T-helper 17 cell (primary cell): ENCODE measurements at regions not wholly inside any gene's neighbourhood (a gene's known extent, or its start where the extent isn't known, plus 50 kb on each side); places are given as distances from the start of the nearest gene placed in this dataset.

Source experiments
- ATAC-seq: fragments of 150-1000 bp; cut with Tn5 transposase; 2 replicates; pipeline ENCODE4 v1.10.0; 2021; ENCODE audit warnings: mild to moderate bottlenecking, moderate library complexity
- DNase-seq, 3 donors: peaks; one replicate each; pipeline versions ENCODE4 v3.0.0 to v3.0.0-alpha.2; 2020 to 2021
- H3K9me3 ChIP-seq: one replicate; pipeline ENCODE4 v1.7.0; 2013; ENCODE audit warnings: low read length, mild to moderate bottlenecking; ENCODE audit not compliant: control insufficient read depth, poor library complexity, severe bottlenecking
- H3K27ac Mint-ChIP-seq: one replicate; pipeline ENCODE4 v1.8.0; 2022; ENCODE audit warnings: mild to moderate bottlenecking, moderate library complexity, mixed read lengths
- H3K27me3 Mint-ChIP-seq: one replicate; pipeline ENCODE4 v1.8.0; 2022; ENCODE audit warnings: mixed read lengths
- H3K36me3 Mint-ChIP-seq: one replicate; pipeline ENCODE4 v1.8.0; 2022; ENCODE audit warnings: low read depth, mixed read lengths
- H3K4me1 Mint-ChIP-seq: one replicate; pipeline ENCODE4 v1.8.0; 2022; ENCODE audit warnings: mild to moderate bottlenecking, mixed read lengths
- H3K4me3 Mint-ChIP-seq: one replicate; pipeline ENCODE4 v1.8.0; 2022; ENCODE audit warnings: mild to moderate bottlenecking, moderate library complexity, mixed read lengths

DNA sequence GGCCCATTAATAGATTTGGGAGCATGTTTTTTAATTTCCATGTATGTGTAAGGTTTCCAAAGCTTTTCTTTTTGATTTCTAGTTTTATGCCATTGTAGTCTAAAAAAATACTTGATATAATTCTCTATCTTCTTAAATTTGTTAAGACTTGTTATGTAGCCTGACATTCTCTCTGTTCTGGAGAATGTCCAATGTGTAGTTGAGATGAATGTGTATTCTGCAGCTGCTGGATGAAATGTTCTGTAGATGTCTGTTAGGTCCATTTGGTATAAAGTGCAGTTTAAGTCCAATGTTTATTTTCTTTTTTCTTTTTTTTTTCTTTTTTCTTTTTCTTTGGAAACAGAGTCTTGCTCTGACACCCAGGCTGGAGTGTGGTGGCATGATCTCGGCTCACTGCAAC is 378.5 kb upstream of the MAD2L1 start:
- Mint-ChIP-seq H3K27ac (no peak overlapping the region), H3K4me3 (no peak overlapping the region), H3K4me1 (peaks cover 3% of the 10 kb centered on the region), H3K27me3 (peaks cover 4% of the 10 kb centered on the region), H3K36me3 (no peaks in the 10 kb centered on the region)
- ATAC-seq (no peak), DNase-seq (no peak)
- no peaks in the 10 kb centered on the region for H3K9me3 ChIP-seq

DNA sequence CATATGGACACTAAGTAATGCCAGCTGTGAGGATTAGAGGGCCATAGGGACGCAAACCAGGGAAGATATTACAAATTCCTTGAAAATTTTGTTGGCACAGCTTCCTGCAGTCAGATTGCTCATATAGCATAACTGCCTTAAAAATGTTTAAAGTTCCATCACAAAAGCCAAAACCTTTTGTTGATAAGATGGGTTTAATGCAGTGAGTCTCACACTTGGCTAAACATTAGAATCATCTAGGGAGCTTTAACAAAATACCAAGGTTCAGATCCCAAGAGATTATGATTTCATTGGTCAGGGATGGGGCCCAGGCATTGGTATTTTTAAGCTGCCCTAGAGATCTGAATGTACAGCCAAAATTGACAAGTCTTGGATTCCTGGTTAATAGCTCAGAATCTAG is 376.5 kb upstream of the MAD2L1 start:
- H3K4me3 Mint-ChIP-seq = no peak overlapping the region
- no peaks in the 10 kb centered on the region for H3K36me3 Mint-ChIP-seq
- no peaks in the 10 kb centered on the region for H3K9me3 ChIP-seq
- H3K27me3 Mint-ChIP-seq = no peaks in the 10 kb centered on the region
- no peak overlapping the region for H3K27ac Mint-ChIP-seq
- no peak for DNase-seq
- ATAC-seq = no peak
- H3K4me1 Mint-ChIP-seq = peaks cover 3% of the 10 kb centered on the region

DNA sequence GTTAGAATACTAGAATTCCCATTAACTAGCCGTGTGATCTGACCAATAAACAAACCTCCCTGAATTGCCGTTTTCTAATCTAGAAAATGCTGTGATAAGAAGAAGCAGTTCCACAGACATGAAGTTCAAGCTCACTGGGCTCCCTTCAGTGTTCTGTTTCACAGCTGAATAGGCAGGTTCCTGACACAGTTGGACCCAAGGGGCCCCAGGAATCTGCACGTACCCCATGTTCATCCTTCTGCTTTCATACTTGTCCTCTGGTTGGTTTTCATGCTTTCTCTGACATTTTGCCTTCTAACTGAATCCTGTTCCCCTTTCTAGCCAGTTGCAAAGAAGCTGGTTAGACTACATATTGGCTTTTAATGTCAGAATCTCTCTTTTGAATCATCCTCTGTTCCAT is 374.1 kb upstream of the MAD2L1 start:
- no peak overlapping the region for H3K4me3 Mint-ChIP-seq
- no peaks in the 10 kb centered on the region for H3K9me3 ChIP-seq
- ATAC-seq (no peak), DNase-seq (no peak)
- no peaks in the 10 kb centered on the region for H3K36me3 Mint-ChIP-seq
- H3K27ac Mint-ChIP-seq = no peak overlapping the region
- no peaks in the 10 kb centered on the region for H3K27me3 Mint-ChIP-seq
- no peaks in the 10 kb centered on the region for H3K4me1 Mint-ChIP-seq

DNA sequence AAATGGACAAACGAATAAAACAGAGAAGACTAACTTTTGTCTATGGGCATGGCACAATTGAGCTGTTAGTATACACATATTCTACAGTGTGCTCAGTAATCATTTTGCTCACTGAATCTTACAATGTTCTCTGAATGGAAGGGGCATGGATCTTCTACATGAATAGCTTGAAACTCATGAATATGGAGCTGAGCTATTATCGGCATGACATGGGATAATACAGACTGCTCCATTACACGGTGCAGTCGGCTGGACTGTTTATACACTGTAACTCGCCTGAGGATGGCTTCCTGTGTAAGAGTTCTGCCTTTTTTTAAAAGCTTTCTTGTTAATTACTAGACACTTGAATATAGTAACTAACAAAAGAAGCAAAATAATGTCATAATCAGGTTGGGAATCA is 368.5 kb upstream of the MAD2L1 start:
- ATAC-seq (no peak), DNase-seq (no peak)
- no peak overlapping the region for H3K27ac Mint-ChIP-seq
- no peak overlapping the region for H3K4me3 Mint-ChIP-seq
- no peaks in the 10 kb centered on the region for H3K36me3 Mint-ChIP-seq
- H3K27me3 Mint-ChIP-seq = no peaks in the 10 kb centered on the region
- no peaks in the 10 kb centered on the region for H3K9me3 ChIP-seq
- H3K4me1 Mint-ChIP-seq = no peaks in the 10 kb centered on the region

DNA sequence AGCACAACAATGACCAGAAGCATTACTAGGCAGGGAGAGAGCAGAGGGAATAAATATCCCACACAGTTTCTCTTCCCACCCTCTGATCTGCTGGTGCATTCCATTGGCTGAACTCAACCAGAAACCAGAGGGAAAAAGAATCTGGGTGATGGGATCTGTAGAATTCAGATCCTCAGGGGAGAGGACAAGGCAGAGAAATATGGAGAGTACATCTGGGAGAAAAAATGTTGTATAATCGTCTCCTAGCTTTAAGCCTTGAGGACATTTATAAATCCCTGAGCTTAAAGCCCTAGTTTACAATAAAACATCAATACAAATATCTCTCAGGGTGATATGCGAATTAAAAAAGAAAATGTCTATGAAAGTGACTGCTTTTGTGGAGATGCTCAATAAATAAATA is 368.1 kb upstream of the MAD2L1 start:
- ATAC-seq = no peak
- Mint-ChIP-seq H3K27me3 (peaks cover under 1% of the 10 kb centered on the region), H3K4me1 (no peaks in the 10 kb centered on the region), H3K27ac (no peak overlapping the region), H3K36me3 (no peaks in the 10 kb centered on the region), H3K4me3 (no peak overlapping the region)
- no peaks in the 10 kb centered on the region for H3K9me3 ChIP-seq
- DNase-seq = no peak

DNA sequence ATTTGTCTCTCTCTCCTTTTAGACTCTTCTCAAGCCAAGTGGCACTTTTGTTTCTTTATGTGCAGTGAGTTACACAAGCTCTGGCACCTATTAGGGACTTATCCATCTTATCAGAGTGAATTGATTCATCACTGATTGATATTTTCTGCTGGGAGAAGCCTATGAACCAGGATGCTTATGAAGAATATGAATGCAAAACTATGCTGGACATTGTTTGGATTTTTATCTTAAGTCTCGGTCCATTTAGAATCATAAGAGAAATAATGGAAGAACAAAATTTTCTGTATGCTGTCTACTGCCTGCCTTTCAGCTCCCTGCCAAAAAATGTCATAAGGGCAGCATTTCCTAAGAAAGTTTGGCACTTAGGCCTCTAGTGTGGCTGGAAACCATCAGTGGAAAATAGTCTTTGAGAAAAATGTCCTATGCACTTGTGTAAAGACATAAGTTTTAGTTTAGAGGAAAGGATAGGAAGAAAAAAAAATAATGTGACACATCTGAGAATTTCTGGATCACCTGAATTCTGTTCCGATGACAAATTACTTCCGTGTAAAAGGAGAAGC is 365.7 kb upstream of the MAD2L1 start:
- DNase-seq (no peak), ATAC-seq (no peak)
- H3K9me3 ChIP-seq = no peaks in the 10 kb centered on the region
- H3K27me3 Mint-ChIP-seq = peaks cover 4% of the 10 kb centered on the region
- no peak overlapping the region for H3K4me3 Mint-ChIP-seq
- H3K27ac Mint-ChIP-seq = no peak overlapping the region
- H3K36me3 Mint-ChIP-seq = no peaks in the 10 kb centered on the region
- H3K4me1 Mint-ChIP-seq = no peaks in the 10 kb centered on the region

DNA sequence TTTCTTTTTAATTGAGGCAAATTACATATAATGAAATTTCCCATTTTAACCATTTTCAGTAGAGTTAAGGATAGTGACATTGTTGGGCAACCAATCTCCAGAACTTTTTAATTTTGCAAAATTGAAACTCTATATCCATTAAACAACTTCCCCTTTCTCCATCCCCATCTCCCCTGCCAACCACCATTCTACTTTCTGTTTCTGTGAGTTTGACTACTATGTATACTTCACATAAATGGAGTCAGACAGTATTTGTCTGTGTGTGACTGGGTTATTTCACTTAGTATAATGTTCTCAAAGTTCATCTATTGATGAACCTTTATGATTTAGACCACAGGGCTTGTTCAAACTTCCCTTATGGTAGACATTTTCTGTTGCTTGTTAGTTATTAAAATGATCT is 364.5 kb upstream of the MAD2L1 start:
- H3K9me3 ChIP-seq = no peaks in the 10 kb centered on the region
- DNase-seq (no peak), ATAC-seq (no peak)
- H3K27me3 Mint-ChIP-seq = peaks cover 4% of the 10 kb centered on the region
- H3K4me3 Mint-ChIP-seq = no peak overlapping the region
- H3K36me3 Mint-ChIP-seq = no peaks in the 10 kb centered on the region
- no peak overlapping the region for H3K27ac Mint-ChIP-seq
- H3K4me1 Mint-ChIP-seq = no peaks in the 10 kb centered on the region

DNA sequence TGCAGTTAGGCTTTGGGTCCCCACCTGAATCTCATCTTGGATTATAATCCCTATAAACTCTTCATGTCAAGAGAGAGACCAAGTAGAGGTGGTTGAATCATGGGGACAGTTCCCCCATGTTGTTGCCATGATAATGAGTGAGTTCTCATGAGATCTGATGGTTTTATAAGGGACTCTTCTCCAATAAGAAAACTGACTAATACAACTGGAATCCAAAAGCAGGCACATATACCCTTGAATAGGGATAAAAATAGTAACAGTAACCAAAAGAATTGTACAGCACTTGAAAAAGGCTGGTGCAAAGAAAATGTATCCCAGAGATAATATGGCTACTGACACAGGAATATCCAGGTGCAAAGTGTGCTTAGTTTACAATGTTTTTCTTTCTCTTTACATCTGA is 351.5 kb upstream of the MAD2L1 start:
- no peak for DNase-seq
- H3K9me3 ChIP-seq = no peaks in the 10 kb centered on the region
- no peak overlapping the region for H3K27ac Mint-ChIP-seq
- H3K4me1 Mint-ChIP-seq = no peaks in the 10 kb centered on the region
- H3K36me3 Mint-ChIP-seq = no peaks in the 10 kb centered on the region
- no peaks in the 10 kb centered on the region for H3K27me3 Mint-ChIP-seq
- no peak for ATAC-seq
- H3K4me3 Mint-ChIP-seq = no peak overlapping the region

DNA sequence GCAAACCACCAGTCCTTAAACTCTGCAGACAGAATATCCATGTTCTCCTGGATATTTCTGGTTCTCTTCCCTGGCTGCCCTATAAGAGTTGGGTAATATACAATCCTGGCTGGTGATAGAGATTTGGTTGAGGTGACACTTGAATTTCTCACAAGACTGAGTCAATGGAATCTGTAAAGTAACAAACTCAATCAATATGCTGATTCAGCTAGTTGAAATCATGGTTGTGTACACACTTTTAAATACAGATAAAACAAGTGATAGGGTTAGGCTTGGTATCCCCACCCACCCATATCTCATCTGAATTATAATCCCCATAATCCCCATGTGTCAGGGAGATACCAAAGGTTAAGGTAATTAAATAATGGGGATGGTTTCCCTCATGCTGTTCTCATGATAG is 349.2 kb upstream of the MAD2L1 start:
- DNase-seq = no peak
- H3K9me3 ChIP-seq = no peaks in the 10 kb centered on the region
- H3K4me1 Mint-ChIP-seq = no peaks in the 10 kb centered on the region
- H3K27me3 Mint-ChIP-seq = no peaks in the 10 kb centered on the region
- H3K36me3 Mint-ChIP-seq = no peaks in the 10 kb centered on the region
- H3K4me3 Mint-ChIP-seq = no peak overlapping the region
- ATAC-seq = no peak
- no peak overlapping the region for H3K27ac Mint-ChIP-seq

DNA sequence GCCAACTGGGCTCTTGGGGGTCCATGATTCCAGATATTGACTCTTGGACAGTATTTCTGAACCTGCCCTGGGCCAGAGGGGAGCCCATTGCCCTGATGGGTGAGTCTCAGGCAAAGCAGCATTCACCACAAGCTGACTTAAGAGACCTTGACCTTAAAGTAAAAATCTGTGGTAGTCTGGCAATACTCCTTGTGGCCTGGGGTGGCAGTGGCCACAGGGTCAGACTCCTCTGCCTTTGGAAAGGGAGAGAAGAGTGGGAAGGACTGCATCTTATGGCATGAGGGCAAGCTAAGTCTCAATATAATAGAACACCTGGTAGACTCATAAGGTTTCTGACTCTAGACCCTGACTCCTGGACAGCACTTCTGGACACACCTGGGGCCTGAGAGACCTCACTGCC is 340.3 kb upstream of the MAD2L1 start:
- no peak overlapping the region for H3K4me3 Mint-ChIP-seq
- DNase-seq (no peak), ATAC-seq (no peak)
- H3K27ac Mint-ChIP-seq = no peak overlapping the region
- H3K27me3 Mint-ChIP-seq = no peaks in the 10 kb centered on the region
- H3K4me1 Mint-ChIP-seq = no peaks in the 10 kb centered on the region
- no peaks in the 10 kb centered on the region for H3K36me3 Mint-ChIP-seq
- H3K9me3 ChIP-seq = peaks cover 2% of the 10 kb centered on the region

DNA sequence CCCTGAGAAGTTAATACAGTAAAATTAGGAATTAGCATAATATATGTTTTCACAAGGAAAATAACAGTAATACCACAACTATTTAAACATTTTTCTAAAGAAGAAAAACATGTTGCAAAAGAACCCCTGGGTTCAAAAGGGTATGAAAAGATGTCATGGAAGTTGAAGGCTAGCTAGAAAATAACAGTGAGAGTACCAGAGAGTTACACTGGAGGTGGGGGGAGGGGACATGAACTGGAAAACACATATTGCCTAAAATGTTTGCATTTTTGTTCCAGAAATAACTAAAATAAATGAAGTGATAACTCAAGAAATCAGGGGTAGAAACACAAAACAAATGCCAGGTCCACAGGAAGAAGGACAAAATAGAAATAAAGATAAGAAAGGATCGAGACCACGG is 336.6 kb upstream of the MAD2L1 start:
- H3K36me3 Mint-ChIP-seq = no peaks in the 10 kb centered on the region
- H3K9me3 ChIP-seq = peaks cover 2% of the 10 kb centered on the region
- H3K27me3 Mint-ChIP-seq = no peaks in the 10 kb centered on the region
- DNase-seq (no peak), ATAC-seq (no peak)
- H3K4me1 Mint-ChIP-seq = no peaks in the 10 kb centered on the region
- no peak overlapping the region for H3K4me3 Mint-ChIP-seq
- H3K27ac Mint-ChIP-seq = no peak overlapping the region

DNA sequence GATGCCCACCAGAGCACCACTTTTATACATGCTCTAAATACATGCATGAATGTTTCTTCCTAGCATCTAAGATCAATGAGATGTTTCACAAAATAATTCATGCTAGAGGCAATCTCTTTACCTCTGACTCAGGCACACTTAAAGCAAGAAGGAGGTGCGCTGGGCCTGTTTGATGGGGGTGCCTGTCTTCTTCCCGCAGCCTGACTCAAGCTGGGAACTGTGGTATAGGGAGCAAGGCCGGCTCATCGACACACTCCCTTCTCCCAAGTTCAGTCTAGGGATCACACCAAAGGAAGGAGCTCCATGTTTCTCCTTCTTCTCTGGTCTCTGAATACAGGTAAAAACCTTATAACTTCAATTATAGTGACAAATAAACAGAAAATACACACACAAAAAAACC is 333.8 kb upstream of the MAD2L1 start:
- DNase-seq (no peak), ATAC-seq (no peak)
- H3K4me1 Mint-ChIP-seq = no peaks in the 10 kb centered on the region
- no peaks in the 10 kb centered on the region for H3K9me3 ChIP-seq
- no peak overlapping the region for H3K27ac Mint-ChIP-seq
- H3K4me3 Mint-ChIP-seq = no peak overlapping the region
- no peaks in the 10 kb centered on the region for H3K27me3 Mint-ChIP-seq
- H3K36me3 Mint-ChIP-seq = no peaks in the 10 kb centered on the region

DNA sequence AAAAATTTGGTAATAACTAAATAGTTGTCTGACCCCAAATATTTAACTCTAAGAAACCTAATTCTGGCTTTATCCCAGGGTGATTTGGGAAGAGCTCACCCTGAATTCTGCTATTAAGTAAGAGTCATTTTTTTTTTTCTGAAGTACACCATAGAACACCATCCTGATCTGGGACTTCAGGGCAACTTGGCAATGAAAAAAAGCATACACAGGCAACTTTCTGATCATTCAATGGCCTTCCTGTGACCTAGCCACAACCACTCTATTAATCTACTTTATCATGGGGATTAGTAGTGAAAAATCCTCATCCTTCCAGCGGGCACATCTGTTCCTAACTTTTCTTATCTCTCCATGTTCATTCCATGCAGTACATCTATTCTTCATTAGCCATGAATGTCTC is 333.2 kb upstream of the MAD2L1 start:
- ATAC-seq (no peak), DNase-seq (no peak)
- Mint-ChIP-seq H3K27me3 (no peaks in the 10 kb centered on the region), H3K4me1 (no peaks in the 10 kb centered on the region), H3K27ac (no peak overlapping the region), H3K4me3 (no peak overlapping the region), H3K36me3 (no peaks in the 10 kb centered on the region)
- H3K9me3 ChIP-seq = no peaks in the 10 kb centered on the region

DNA sequence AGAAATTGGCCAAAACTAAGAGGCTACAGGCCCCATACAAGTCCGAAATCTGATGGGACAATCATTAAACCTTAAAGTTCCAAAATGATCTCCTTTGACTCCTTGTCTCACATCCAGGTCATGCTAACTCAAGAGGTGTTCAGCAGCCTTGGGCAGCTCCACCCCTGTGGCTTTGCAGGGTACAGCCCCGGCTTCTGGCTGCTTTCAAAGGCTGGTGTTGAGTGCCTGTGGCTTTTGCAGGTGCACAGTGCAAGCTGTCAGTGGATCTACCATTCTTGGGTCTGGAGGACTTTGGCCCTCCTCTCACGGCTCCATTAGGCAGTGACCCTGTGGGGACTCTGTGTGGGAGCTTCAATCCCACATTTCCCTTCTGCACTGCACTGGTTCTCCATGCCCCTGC is 329.1 kb upstream of the MAD2L1 start:
- DNase-seq (no peak), ATAC-seq (no peak)
- no peaks in the 10 kb centered on the region for H3K27me3 Mint-ChIP-seq
- no peaks in the 10 kb centered on the region for H3K9me3 ChIP-seq
- H3K4me3 Mint-ChIP-seq = no peak overlapping the region
- H3K4me1 Mint-ChIP-seq = no peaks in the 10 kb centered on the region
- H3K36me3 Mint-ChIP-seq = no peaks in the 10 kb centered on the region
- no peak overlapping the region for H3K27ac Mint-ChIP-seq

DNA sequence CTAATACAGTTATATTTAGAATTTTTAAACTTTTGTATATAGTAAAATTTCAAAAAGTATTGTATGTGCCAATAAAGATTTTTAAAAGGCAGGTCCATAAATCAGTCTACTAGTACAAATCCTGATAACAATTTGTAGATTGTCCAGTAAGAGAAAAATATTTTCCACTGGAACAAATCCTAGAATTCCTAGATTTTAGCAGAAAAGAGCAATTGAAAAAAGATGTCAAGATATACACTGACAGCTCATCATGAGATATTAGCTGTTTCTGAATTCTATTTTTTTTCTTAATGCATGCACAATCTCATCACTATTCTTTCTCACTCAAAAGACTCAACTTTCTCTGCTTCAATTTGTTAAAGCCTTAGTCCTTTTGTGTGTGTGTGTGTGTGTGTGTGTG is 289.2 kb upstream of the MAD2L1 start:
- H3K27ac Mint-ChIP-seq = no peak overlapping the region
- H3K4me3 Mint-ChIP-seq = no peak overlapping the region
- DNase-seq (no peak), ATAC-seq (no peak)
- H3K9me3 ChIP-seq = no peaks in the 10 kb centered on the region
- no peaks in the 10 kb centered on the region for H3K36me3 Mint-ChIP-seq
- peaks cover 2% of the 10 kb centered on the region for H3K4me1 Mint-ChIP-seq
- H3K27me3 Mint-ChIP-seq = peaks cover 5% of the 10 kb centered on the region
